ENCODE measurements at regions not wholly inside any gene's neighbourhood (a gene's known extent, or its start where the extent isn't known, plus 50 kb on each side); places are given as distances from the start of the nearest gene placed in this dataset.

GRCh38 chr5:158074597-158074991 is 215.6 kb upstream of the CLINT1 start:
- Histone ChIP-seq H3K9me3 (no peaks in the 10 kb centered on the region), H3K27me3 (no peaks in the 10 kb centered on the region), H3K4me1 (peaks cover 17% of the 10 kb centered on the region), H3K36me3 (no peaks in the 10 kb centered on the region), H3K27ac (no peak overlapping the region), H3K4me3 (no peak overlapping the region)
- no peak for DNase-seq (ENCODE audit: low spot score in 2 of 2)
- TF ChIP-seq CTCF (IDR thresholded peaks at IDR 0.05), result no peak
- TF ChIP-seq POLR2A (IDR thresholded peaks at IDR 0.05), result no peak
- no peak for TF ChIP-seq POLR2AphosphoS5 (IDR thresholded peaks at IDR 0.05)
- no peak for TF ChIP-seq EP300 (IDR thresholded peaks at IDR 0.05)
- WGBS, result 94% methylated on average over 2 of the region's 2 CpGs

DNA sequence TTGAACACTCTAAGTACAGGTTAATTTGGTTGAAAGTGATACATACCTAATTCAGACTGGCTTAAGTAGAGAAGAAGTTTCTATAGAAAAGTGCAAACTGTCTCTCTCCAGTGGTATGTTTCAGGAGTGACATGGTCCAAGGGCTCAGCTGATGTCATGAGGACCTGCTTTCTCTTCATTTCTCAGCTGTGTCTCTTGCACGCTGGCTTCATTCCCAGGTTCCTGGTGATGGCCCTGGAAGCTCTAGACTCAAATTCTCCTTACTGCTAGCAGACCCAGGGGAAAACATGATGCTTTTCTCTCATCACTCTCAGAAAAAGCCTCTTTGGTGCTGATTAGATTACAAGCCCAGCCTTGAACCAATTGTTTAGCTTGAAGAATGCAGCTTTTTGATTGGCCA is 211.9 kb upstream of the CLINT1 start:
- Histone ChIP-seq H3K36me3 (no peaks in the 10 kb centered on the region), H3K4me1 (peaks cover 17% of the 10 kb centered on the region), H3K4me3 (no peak overlapping the region), H3K27me3 (no peaks in the 10 kb centered on the region), H3K27ac (no peak overlapping the region), H3K9me3 (no peaks in the 10 kb centered on the region)
- 100% methylated on average over 1 of the region's 1 CpG for WGBS
- no peak for TF ChIP-seq POLR2AphosphoS5 (IDR thresholded peaks at IDR 0.05)
- TF ChIP-seq CTCF (IDR thresholded peaks at IDR 0.05), result no peak
- TF ChIP-seq EP300 (IDR thresholded peaks at IDR 0.05), result no peak
- TF ChIP-seq POLR2A (IDR thresholded peaks at IDR 0.05), result no peak
- DNase-seq (ENCODE audit: low spot score in 2 of 2), result no peak

- Histone ChIP-seq H3K9me3 (no peaks in the 10 kb centered on the region), H3K4me1 (peaks cover 9% of the 10 kb centered on the region), H3K36me3 (no peaks in the 10 kb centered on the region), H3K27ac (no peak overlapping the region), H3K27me3 (no peaks in the 10 kb centered on the region), H3K4me3 (no peak overlapping the region)
- 83% methylated on average over 2 of the region's 2 CpGs for WGBS
- DNase-seq (ENCODE audit: low spot score in 2 of 2), result no peak
- TF ChIP-seq CTCF (IDR thresholded peaks at IDR 0.05), result no peak
- TF ChIP-seq POLR2A (IDR thresholded peaks at IDR 0.05), result no peak
- no peak for TF ChIP-seq EP300 (IDR thresholded peaks at IDR 0.05)
- TF ChIP-seq POLR2AphosphoS5 (IDR thresholded peaks at IDR 0.05), result no peak
Measured at GRCh38 chr5:158069838-158070237, 210.9 kb upstream of the CLINT1 start.

DNA sequence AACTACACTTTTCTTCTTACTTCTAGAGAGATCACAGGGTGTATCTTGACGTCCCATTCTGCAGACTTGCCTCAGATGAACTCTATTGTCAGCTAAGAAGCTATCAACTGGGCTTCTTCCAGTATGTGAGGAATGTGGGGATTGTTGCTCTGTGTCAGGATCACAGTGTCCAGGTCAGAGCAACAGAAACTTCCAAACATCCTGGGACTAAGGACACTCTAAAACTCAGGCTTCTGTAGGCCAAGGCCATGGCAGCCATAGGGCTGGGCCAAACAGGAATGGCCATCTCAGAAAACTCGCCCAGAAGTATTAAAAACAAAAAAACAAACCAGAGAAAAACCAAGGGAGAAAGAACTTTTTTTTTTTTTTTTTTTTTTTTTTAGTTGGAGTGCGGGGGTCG is 210.0 kb upstream of the CLINT1 start:
- TF ChIP-seq CTCF (IDR thresholded peaks at IDR 0.05), result no peak
- no peak for TF ChIP-seq EP300 (IDR thresholded peaks at IDR 0.05)
- no peak for TF ChIP-seq POLR2A (IDR thresholded peaks at IDR 0.05)
- no peak for TF ChIP-seq POLR2AphosphoS5 (IDR thresholded peaks at IDR 0.05)
- no peak overlapping the region for H3K27ac ChIP-seq
- 78% methylated on average over 4 of the region's 4 CpGs for WGBS
- H3K9me3 ChIP-seq, result no peaks in the 10 kb centered on the region
- DNase-seq (ENCODE audit: low spot score in 2 of 2), result no peak
- H3K4me1 ChIP-seq, result peaks cover 9% of the 10 kb centered on the region
- no peaks in the 10 kb centered on the region for H3K36me3 ChIP-seq
- H3K4me3 ChIP-seq, result no peak overlapping the region
- H3K27me3 ChIP-seq, result no peaks in the 10 kb centered on the region

- no peaks in the 10 kb centered on the region for H3K36me3 ChIP-seq
- 59% methylated on average over 1 of the region's 1 CpG for WGBS
- H3K27ac ChIP-seq, result peak overlapping the region; percentile 1
- TF ChIP-seq EP300 (IDR thresholded peaks at IDR 0.05) (no peak), CTCF (IDR thresholded peaks at IDR 0.05) (no peak), POLR2AphosphoS5 (IDR thresholded peaks at IDR 0.05) (no peak), POLR2A (IDR thresholded peaks at IDR 0.05) (no peak)
- no peak for DNase-seq (ENCODE audit: low spot score in 2 of 2)
- peaks cover 9% of the 10 kb centered on the region for H3K4me1 ChIP-seq
- H3K9me3 ChIP-seq, result no peaks in the 10 kb centered on the region
- no peak overlapping the region for H3K4me3 ChIP-seq
- no peaks in the 10 kb centered on the region for H3K27me3 ChIP-seq
Measured at GRCh38 chr5:158066076-158066475, 207.1 kb upstream of the CLINT1 start.
